HG03442 (cell line): ENCODE measurements at regions not wholly inside any gene's neighbourhood (a gene's known extent, or its start where the extent isn't known, plus 50 kb on each side); places are given as distances from the start of the nearest gene placed in this dataset.

ENCODE experiments used
- ATAC-seq: cut with Tn5 transposase; IDR thresholded peaks from one replicate; pipeline ENCODE4 v1.9.1; 2021; ENCODE audit warnings: mild to moderate bottlenecking, moderate library complexity; ENCODE audit not compliant: unreplicated experiment

- ATAC-seq: no peak
Measured at GRCh38 chr13:105441051-105441750, 1094.3 kb downstream of the EFNB2 start.

- no peak for ATAC-seq
Measured at GRCh38 chr13:105436943-105437342, 1098.5 kb downstream of the EFNB2 start.

GRCh38 chr13:105432438-105432837 is 1103.0 kb downstream of the EFNB2 start:
- no peak for ATAC-seq

- no peak for ATAC-seq
Measured at GRCh38 chr13:105428811-105429210, 1106.7 kb downstream of the EFNB2 start.

- ATAC-seq: no peak
Measured at GRCh38 chr13:105426441-105426840, 1109.0 kb downstream of the EFNB2 start.

GRCh38 chr13:105414639-105415038 is 1120.8 kb downstream of the EFNB2 start:
- ATAC-seq: no peak

- ATAC-seq: no peak
Measured at GRCh38 chr13:105412171-105412570, 1123.3 kb downstream of the EFNB2 start.

GRCh38 chr13:105410602-105411001 is 1124.9 kb downstream of the EFNB2 start:
- ATAC-seq: no peak

- ATAC-seq: no peak
Measured at GRCh38 chr13:105406551-105406950, 1128.9 kb downstream of the EFNB2 start.

GRCh38 chr13:105403086-105403485 is 1132.4 kb downstream of the EFNB2 start:
- ATAC-seq: no peak

- ATAC-seq: no peak
Measured at GRCh38 chr13:105395041-105395440, 1140.4 kb downstream of the EFNB2 start.

GRCh38 chr13:105389373-105389772 is 1146.1 kb downstream of the EFNB2 start:
- no peak for ATAC-seq

GRCh38 chr13:105377452-105377851 is 1158.0 kb downstream of the EFNB2 start:
- ATAC-seq: no peak

GRCh38 chr13:105370011-105370650 is 1165.3 kb downstream of the EFNB2 start:
- ATAC-seq: no peak

- no peak for ATAC-seq
Measured at GRCh38 chr13:105368781-105369180, 1166.7 kb downstream of the EFNB2 start.

GRCh38 chr13:105365831-105366230 is 1169.6 kb downstream of the EFNB2 start:
- ATAC-seq: no peak

- ATAC-seq: no peak
Measured at GRCh38 chr13:105365021-105365550, 1170.4 kb downstream of the EFNB2 start.

- no peak for ATAC-seq
Measured at GRCh38 chr13:105364191-105364590, 1171.3 kb downstream of the EFNB2 start.

- no peak for ATAC-seq
Measured at GRCh38 chr13:105363261-105364190, 1171.9 kb downstream of the EFNB2 start.

GRCh38 chr13:105353654-105354053 is 1181.8 kb downstream of the EFNB2 start:
- ATAC-seq: no peak

GRCh38 chr13:105349082-105349723 is 1186.3 kb downstream of the EFNB2 start:
- ATAC-seq: no peak
